ENCODE measurements at regions not wholly inside any gene's neighbourhood (a gene's known extent, or its start where the extent isn't known, plus 50 kb on each side); places are given as distances from the start of the nearest gene placed in this dataset.
"Not testable (repeated sequence)": the region's sequence is repeated elsewhere in the genome, so short reads cannot be mapped to it uniquely, and the experiment has no call there.

DNA sequence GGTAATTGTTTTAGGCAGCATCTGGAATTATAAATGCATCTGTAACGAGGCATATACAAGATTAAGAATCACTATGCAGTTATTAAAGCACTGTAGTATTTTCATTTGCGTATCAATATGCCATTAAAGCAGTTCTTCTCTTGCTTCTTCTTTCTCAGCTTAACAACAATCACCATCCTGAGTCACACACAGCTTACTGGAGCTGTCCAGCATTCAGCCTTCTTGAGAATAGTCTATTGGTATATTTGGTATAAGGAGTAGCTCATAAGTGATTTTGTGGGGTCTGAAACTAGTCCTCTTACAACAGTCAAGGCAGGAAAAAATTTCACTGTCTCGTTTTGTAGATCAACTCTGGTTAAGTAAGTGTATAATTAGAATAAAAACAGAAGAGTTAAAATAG lies 523.0 kb upstream of the FOXG1 start:
- no peak for DNase-seq (ENCODE audit: low spot score)

DNA sequence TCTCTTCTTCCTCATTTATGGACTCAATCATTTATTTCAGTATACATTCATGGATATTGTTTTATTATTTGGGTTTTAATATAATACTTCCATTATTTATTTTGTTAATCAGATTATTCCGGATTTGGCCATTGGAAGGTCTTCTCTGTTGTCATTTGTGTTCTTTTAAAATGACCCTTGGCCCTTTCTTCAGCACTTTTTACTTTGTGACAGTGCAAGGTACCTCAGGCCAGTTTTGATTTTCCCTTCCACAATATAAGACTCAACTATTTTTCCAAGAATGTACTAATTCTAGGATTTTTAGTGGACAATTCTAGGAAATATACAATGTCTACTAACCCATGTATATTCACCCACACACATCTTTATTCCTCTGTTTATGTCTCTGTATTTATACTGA lies 521.4 kb upstream of the FOXG1 start:
- DNase-seq (ENCODE audit: low spot score): no peak

DNA sequence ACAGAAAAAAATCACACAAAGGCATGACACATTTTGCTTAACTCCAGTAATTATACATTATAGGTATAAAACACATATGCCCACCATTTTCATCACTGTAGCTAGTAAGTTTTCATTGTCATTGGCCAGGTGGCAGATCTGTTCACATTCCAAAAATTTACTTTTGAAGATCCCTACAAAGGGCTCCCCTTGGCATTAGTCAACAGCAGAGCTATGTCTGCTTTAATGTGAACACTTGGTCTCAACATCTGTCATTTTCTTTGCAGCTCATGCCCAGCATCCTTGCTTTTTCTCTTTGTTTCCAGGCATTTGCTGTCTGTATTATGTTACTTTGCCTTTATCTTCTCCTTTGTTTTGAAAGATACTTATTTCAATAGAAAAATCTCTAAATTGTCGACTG lies 519.1 kb upstream of the FOXG1 start:
- no peak for DNase-seq (ENCODE audit: low spot score)

DNA sequence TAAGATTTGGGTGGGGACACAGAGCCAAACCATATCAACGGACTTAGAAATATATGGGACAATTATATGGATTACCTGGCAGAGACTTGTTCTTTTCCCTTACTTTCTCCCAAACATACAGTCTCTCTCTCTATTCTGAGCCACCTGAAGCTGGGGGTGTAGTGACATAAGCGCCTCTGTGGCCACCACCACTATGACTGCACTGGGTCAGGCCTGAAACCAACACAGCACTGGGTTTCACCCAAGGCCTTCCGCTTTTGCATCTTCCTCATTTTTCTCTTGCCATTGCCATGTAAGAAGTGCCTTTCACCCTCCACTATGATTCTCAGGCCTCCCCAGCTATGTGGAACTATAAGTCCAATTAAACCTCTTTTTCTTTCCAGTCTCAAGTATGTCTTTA lies 514.5 kb upstream of the FOXG1 start:
- not testable (repeated sequence) for DNase-seq (ENCODE audit: low spot score)

DNA sequence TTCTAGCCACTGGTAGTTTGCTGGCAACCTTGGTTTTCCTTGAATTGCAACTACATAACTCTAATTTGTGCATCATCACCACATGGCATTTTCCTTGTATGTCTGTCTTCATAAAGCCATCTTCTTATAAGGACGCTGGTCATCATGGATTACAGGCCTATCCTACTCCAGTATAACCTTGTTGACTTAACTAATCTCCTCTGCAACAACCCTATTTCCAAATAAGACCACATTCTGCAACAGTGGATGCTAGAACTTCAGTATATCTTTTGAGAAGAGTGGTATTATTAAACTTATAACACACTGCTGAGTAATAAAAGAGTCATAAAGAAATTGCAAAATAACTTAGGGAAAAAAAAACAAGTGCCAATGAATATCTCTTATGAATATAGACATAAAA lies 511.8 kb upstream of the FOXG1 start:
- DNase-seq (ENCODE audit: low spot score): no peak

DNA sequence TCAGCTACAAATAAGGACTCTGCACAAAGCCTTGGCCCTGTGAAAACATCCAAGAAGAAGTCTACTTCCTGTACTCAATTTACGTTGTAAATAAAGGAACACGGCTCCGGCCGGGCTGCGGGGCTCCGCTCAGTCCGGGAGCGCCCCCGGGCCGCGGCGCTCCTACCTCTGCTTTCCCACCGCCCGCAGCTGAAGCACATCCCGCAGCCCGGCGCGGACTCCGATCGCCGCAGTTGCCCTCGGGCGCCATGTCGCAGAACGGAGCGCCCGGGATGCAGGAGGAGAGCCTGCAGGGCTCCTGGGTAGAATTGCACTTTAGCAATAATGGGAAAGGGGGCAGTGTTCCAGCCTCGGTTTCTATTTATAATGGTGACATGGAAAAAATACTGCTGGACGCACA lies 502.3 kb upstream of the FOXG1 start:
- DNase-seq (ENCODE audit: low spot score): no peak

DNA sequence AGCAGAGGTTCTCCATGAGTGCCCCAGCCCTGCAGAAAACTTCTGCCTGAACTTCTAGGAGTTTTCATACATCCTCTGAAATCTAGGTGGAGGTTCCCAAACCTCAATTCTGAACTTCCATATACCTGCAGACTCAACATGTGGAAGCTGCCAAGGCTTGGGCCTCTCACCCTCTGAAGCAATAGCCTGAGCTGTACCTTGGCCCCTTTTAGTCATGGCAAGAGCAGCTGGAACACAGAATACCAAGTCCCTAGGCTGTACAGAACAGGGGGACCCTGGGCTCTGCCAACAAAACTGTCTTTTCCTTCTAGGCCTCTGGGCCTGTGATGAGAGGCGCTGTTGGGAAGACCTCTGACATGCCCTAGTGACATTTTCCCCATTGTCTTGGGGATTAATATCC lies 494.3 kb upstream of the FOXG1 start:
- no peak for DNase-seq (ENCODE audit: low spot score)

DNA sequence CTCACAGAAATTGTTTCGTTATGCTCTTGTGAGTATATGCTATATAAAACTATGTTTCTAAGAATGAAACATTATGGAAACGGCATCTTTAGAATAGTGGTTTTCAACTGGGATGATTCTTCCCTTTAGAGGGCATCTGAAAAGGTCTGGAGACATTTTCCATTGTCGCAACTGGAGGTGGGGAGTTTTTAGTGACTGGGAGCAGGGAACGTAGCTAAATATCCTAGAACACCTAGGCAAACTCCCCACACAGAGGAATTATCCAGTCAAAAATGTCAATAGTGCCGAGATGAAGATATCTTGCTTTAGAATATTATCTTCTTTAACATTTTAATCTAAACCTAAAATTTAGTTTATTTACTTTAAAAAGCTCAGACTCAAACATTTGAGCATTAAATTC lies 486.1 kb upstream of the FOXG1 start:
- no peak for DNase-seq (ENCODE audit: low spot score)

DNA sequence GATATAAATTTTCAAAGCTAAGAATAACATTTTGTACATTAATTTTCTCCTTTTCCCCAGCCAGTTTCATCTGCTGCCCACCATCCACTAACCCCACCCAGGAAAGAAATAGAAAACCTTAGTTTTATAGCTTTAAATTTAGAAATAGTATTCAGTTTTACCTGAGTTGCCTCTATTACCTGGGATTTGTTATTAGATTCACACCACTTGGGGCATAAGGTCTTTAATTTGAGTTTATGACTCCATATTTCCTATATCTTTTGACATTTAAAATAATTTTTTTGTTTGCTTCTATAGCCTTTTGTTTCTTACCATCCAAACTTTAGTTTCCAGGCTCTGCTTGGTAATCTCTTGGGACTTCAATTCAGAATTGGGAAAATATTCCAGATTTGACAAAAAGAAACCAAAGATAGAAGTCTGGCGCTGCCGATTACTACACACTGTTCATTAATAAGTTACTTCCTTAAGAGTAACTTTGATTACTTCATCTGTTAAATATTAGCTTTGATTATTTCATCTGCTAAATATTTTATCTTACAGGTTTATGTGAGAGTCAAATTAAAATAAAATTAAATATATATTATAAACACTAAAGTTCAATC lies 485.5 kb upstream of the FOXG1 start:
- DNase-seq (ENCODE audit: low spot score): no peak

DNA sequence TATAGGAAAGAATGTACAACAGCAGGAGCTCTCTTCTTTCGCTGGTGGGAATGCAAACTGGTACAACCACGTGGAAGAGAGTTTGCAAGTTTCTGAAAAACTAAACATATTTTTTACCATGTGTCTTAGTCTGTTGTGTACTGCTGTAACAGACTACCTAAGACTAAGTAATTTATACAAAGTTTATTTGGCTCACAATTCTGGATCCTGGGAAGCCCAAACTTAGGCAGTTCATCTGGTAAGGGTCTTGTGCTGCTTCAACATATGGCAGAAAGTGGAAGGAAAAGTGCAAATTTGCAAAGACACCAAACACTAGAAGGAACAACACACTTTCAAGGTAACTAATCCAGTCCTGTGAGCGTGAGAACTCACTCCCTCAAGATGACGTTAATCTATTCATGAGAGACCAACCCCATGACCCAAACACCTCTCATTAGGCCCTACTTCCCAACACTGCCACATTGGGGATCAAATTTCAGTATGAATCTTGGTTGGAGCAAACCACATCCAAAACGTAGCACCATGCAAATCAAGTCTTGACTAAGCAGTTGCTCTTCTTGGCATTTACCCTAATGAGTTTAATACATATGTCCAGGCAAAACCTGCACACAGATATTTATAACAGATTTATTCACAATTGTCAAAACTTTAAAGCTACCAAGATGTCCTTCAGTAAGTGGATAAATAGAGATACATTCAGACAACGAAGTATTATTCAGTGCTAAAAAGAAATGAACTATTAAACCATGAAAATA lies 481.9 kb upstream of the FOXG1 start:
- DNase-seq (ENCODE audit: low spot score): no peak

DNA sequence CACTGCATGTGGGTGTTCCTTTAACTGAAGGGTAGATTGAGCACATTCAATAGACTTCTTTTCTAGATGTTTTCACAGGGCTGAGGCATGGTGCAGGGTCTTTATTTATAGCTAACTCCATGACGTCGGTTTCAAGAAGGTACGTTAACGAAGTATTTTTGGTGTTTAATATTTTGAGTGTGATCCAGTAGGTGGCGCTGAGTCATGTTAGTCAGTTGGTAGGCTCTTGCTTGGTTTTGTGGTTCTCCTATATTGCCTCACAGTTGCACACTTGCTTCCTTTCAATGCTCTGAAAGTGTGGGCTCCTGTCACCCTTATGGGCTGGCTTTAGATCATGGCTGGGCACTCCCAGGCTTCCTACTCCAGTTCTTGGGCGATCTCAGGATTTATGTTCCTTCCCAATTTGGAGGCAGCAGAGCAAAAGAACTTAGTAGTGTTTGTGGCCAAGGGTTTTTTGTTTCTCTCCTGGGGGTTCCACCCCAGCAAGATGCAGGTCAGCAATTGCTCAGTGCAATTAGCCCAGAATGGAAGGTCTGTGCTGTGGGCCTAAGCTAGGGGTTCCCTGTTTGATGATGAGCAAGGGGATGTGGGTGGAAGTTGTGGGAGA lies 471.6 kb upstream of the FOXG1 start:
- DNase-seq (ENCODE audit: low spot score): no peak

DNA sequence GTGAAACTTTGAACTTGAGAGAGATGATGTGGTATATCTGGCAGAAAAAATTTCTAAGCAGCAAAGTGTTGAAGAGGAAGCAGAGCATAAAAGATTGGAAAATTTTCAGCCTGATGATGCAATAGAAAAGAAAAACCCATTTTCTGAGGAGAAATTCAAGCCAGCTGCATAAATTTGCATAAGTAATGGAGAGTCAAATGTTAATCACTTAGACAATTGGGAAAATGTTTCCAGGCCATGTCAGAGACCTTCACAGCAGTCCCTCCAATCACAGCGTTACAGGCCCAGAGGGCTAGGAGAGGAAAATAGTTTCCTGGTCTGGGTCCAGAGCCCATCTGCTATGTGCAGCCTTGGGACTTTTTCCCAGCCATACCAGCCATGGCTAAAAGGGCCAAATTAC lies 469.0 kb upstream of the FOXG1 start:
- DNase-seq (ENCODE audit: low spot score): no peak

DNA sequence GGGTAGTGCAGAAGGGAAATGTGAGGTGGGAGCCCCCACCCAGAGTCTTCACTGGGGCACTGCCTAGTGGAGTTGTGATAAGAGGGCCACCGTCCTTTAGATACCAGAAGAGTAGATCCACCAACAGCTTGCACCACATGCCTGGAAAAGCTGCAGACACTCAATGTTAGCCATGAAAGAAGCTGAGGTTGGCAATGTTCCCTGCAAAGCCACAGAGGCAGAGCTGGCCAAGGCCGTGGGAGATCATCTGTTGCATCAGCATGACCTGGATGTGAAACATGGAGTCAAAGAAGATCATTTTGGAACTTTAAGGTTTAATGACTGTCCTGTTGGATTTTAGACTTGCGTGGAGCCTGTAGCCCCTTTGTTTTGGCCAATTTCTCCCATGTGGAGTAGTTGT lies 468.4 kb upstream of the FOXG1 start:
- DNase-seq (ENCODE audit: low spot score): no peak

DNA sequence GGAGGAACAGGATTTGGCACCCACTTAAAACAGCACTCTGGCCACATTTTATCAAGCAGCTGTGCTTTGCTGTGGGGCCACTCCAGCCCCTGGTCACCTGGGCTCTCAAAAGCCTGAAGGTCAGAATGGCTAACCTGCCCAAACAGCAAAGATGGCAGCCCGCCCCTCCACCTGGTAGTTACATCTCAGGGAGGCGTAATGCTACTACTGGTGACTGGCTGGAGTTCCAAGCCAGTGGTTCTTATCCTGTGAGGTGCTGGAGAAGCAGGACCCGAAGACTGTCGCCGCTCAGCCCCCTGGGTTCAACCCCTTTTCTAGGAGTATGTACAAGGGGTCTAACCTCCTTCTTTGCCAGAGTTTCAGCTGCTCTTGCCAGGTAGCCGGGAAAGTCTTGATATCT lies 467.4 kb upstream of the FOXG1 start:
- no peak for DNase-seq (ENCODE audit: low spot score)

DNA sequence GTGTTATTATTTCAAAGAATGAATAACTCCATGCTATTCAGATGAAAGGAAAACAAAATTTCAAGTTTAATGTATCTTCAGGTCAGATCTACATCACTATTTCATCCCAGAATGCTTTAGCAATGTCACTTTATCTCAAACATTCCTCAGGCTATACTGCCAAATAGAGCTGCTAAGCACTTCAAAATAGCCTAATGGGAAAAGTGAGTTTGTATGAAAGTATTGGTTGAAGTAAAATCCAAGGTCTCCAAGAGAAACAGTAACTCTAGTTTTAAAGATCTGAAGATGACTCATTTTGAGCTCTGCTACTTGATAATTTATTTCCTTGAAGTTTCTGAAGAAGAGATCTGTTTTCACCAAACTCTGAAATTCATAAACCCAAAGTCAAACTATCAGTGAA lies 466.2 kb upstream of the FOXG1 start:
- no peak for DNase-seq (ENCODE audit: low spot score)

DNA sequence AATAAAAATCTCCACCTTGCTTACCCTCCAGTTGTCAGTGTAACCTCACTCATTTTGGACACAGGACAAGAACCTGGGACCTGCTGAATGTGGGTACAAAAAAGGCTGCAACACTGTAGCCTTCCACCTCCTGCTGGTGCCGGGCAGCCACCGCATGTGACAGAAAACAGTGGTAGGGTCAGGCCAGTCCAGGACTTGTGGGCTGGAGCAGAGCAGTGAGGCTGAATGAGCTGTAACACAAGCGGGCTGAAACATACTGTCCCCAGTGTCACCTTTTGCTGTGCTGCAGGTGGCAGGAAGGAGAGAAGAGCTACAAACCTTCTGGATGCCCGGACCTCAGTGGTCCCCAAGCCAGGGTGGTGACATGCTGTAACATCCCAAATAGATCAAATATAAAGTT lies 465.4 kb upstream of the FOXG1 start:
- DNase-seq (ENCODE audit: low spot score): no peak

DNA sequence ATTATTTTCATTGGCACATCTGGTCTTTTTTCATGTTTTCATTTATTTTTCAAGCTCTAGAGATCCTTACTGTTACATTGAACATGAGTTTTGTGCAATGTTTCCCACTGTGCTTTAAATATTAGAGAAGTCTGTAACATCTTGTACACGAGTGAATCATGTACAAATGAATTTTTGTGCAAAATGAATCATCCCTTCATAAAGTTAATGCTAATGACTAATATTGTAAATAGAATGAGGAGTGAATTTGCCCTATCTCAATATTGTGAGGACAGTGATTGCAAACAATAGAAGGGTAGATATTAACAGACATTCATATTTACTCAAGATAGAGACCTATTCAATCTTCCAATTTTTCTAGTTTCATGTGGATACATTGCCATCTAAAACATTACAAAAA lies 463.3 kb upstream of the FOXG1 start:
- DNase-seq (ENCODE audit: low spot score): no peak

DNA sequence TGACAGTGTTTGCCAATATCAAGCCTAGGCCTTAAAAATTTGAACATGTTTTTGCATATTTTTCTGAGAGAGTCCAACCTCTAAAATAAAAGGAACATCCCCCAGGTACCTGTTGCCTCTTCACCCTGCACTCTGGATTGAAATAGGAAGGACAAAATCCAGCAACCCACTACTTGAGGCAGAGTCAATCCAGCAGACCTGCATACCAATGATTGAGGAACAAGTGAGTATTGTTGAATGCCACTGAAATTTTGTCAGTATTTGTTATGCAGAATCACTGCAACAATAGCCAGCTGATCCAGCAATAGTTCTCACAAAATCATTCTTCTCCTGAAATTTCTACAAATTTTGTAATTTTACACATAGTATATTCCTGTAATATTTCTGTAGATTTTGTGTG lies 460.6 kb upstream of the FOXG1 start:
- DNase-seq (ENCODE audit: low spot score): no peak

DNA sequence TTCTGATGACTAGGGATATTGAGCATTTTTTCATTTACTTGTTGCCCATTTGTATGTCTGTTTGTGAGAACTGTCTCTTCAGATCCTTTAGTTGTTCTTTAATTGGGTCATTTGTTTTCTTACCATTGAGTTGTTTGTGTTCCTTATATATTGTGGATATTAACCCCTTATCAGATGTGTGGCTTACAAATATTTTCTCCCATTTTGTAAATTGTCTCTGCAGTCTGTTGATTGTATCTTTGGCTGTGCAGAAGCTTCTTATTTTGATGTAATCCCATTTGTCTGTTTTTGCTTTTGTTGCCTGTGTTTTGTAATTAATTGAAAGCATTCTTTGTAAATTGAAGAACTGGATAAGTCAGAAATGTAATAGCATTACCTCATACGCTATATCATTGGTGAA lies 459.1 kb upstream of the FOXG1 start:
- no peak for DNase-seq (ENCODE audit: low spot score)

DNA sequence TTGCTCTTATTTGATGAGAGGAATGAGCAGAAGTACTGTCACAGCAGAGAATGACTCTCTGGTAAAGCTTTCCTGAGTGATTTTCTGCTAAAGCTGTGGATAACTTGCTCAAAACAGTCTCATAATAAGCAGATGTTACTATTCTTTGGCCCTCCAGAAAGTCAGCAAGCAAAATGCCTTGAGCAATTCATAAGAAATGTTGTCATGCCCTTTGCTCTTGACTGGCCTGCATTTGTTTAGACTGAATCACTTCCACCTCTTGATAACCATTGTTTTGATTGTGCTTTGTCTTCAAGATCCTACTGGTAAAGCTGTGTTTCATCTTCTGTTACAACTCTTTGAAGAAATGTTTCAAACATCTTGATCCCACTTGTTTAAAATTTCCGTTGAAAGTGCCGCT lies 457.9 kb upstream of the FOXG1 start:
- DNase-seq (ENCODE audit: low spot score): peak; percentile 1

DNA sequence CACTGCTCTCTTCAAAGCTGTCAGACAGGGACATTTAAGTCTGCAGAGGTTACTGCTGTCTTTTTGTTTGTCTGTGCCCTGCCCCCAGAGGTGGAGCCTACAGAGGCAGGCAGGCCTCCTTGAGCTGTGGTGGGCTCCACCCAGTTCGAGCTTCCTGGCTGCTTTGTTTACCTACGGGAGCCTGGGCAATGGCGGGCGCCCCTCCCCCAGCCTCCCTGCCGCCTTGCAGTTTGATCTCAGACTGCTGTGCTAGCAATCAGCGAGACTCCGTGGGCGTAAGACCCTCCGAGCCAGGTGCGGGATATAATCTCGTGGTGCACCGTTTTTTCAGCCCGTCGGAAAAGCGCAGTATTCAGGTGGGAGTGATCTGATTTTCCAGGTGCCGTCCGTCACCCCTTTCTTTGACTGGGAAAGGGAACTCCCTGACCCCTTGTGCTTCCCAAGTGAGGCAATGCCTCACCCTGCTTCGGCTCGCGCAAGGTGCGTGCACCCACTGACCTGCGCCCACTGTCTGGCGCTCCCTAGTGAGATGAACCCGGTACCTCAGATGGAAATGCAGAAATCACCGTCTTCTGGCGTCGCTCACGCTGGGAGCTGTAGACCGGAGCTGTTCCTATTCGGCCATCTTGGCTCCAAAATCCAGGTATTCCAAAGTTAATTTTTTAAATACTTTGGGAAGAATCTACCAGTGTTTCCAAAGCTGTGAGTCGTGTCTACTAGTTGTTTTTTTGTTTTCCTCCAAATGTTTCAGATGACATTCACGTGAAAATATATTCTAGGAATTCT lies 448.5 kb upstream of the FOXG1 start:
- DNase-seq (ENCODE audit: low spot score): not testable (repeated sequence)

DNA sequence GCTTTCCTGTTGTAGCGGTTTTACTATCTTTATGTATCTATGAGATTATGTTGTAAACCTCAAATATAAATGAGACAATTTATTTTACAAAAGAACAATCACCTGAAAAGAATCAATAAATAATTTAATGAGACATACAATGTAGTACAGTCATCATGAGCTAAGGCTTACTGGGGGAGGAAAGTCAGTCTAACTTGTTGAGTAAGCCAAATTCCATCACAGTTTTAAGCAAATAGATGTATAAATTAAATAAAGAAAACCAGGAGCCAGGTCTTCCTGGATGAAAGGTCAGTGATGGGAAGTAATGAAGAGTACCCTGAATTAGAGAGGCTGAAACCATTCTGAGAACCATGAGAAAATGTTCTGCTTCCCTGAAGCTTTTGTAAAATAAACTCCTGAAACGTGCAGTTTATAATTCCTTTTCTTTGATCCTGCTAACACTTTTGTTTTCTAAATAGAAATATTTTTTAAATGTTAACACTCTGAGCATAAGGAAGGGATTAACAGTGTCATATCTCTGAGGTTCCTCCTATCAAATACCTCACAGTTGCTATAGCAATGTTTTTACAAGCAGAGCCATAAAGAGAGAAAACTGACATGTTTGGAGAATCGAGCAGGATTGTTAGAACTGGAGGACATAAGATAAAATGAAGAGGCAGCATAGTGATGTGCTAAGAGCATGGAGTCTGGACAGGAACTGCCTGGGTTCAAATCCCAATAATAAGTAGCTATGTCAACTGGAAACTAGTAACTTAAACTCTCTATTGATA lies 444.9 kb upstream of the FOXG1 start:
- DNase-seq (ENCODE audit: low spot score): no peak
